H9 (cell line): ENCODE measurements at regions not wholly inside any gene's neighbourhood (a gene's known extent, or its start where the extent isn't known, plus 50 kb on each side); places are given as distances from the start of the nearest gene placed in this dataset.

ENCODE experiments used
- DNase-seq: peaks from one replicate; pipeline ENCODE4 v3.0.0-alpha.2; 2017
- H2AFZ ChIP-seq: one replicate; pipeline ENCODE4 v1.6.1; 2013; ENCODE audit warnings: mild to moderate bottlenecking, low read length, control low read depth, moderate library complexity
- H2AK5ac ChIP-seq: 2 replicates; pipeline ENCODE4 v1.6.1; 2013; ENCODE audit warnings: low read length, control low read depth, mixed read lengths; ENCODE audit not compliant: insufficient read length
- H2BK120ac ChIP-seq: one replicate; pipeline ENCODE4 v1.6.1; 2013; ENCODE audit warnings: low read depth, mild to moderate bottlenecking, low read length, control low read depth, inconsistent platforms; ENCODE audit not compliant: poor library complexity, severe bottlenecking
- H2BK12ac ChIP-seq: 2 replicates; pipeline ENCODE4 v1.6.1; 2013; ENCODE audit warnings: low read length, control low read depth, mixed read lengths, low read depth; ENCODE audit not compliant: insufficient read length
- H2BK15ac ChIP-seq: 2 replicates; pipeline ENCODE4 v1.6.1; 2013; ENCODE audit warnings: low read depth, low read length, control low read depth
- H2BK20ac ChIP-seq: one replicate; pipeline ENCODE4 v1.6.1; 2013; ENCODE audit warnings: low read depth, mild to moderate bottlenecking, low read length, control low read depth, inconsistent platforms; ENCODE audit not compliant: poor library complexity, severe bottlenecking
- H2BK5ac ChIP-seq: 2 replicates; pipeline ENCODE4 v1.6.1; 2013; ENCODE audit warnings: low read length, control low read depth, mixed read lengths; ENCODE audit not compliant: insufficient read length
- H3K14ac ChIP-seq: 2 replicates; pipeline ENCODE4 v1.6.1; 2013; ENCODE audit warnings: low read length, control low read depth; ENCODE audit not compliant: insufficient read depth
- H3K18ac ChIP-seq: 2 replicates; pipeline ENCODE4 v1.6.1; 2013; ENCODE audit warnings: low read depth, mild to moderate bottlenecking, mixed read lengths, low read length, control low read depth; ENCODE audit not compliant: insufficient read length
- H3K23ac ChIP-seq: 2 replicates; pipeline ENCODE4 v1.6.1; 2013; ENCODE audit warnings: low read length, control low read depth, mixed read lengths, low read depth; ENCODE audit not compliant: insufficient read length
- H3K23me2 ChIP-seq: 2 replicates; pipeline ENCODE4 v1.6.1; 2013; ENCODE audit warnings: low read depth, mild to moderate bottlenecking, mixed read lengths, low read length, control low read depth; ENCODE audit not compliant: insufficient read length, poor library complexity, severe bottlenecking
- H3K27ac ChIP-seq: 2 replicates; pipeline ENCODE4 v1.5.1; 2013; ENCODE audit warnings: low read length, control low read depth, mixed read lengths, low read depth; ENCODE audit not compliant: insufficient read length
- H3K27me3 ChIP-seq: 2 replicates; pipeline ENCODE4 v1.6.1; 2013; ENCODE audit warnings: low read length, control low read depth, inconsistent platforms; ENCODE audit not compliant: insufficient read depth
- H3K4ac ChIP-seq: 2 replicates; pipeline ENCODE4 v1.6.1; 2013; ENCODE audit warnings: low read depth, mild to moderate bottlenecking, control low read depth, inconsistent platforms, low read length, moderate library complexity
- H3K4me1 ChIP-seq: 2 replicates; pipeline ENCODE4 v1.6.1; 2013; ENCODE audit warnings: low read length, control low read depth, inconsistent platforms; ENCODE audit not compliant: insufficient read depth
- H3K4me2 ChIP-seq: 2 replicates; pipeline ENCODE4 v1.6.1; 2013; ENCODE audit warnings: low read length, control low read depth, mixed read lengths; ENCODE audit not compliant: insufficient read length, insufficient read depth
- H3K56ac ChIP-seq: 2 replicates; pipeline ENCODE4 v1.6.1; 2013; ENCODE audit warnings: low read depth, mild to moderate bottlenecking, mixed read lengths, low read length, control low read depth; ENCODE audit not compliant: insufficient read length
- H3K79me1 ChIP-seq: 2 replicates; pipeline ENCODE4 v1.6.1; 2013; ENCODE audit warnings: low read depth, mild to moderate bottlenecking, moderate library complexity, low read length, control low read depth, inconsistent platforms; ENCODE audit not compliant: insufficient read depth, poor library complexity, severe bottlenecking
- H3K79me2 ChIP-seq: 2 replicates; pipeline ENCODE4 v1.6.1; 2013; ENCODE audit warnings: low read length, control low read depth, inconsistent platforms; ENCODE audit not compliant: insufficient read depth
- H3K9ac ChIP-seq: 2 replicates; pipeline ENCODE4 v1.6.1; 2013; ENCODE audit warnings: low read length, control low read depth, mixed read lengths; ENCODE audit not compliant: insufficient read length; ENCODE audit errors: extremely low read depth
- H3K9me3 ChIP-seq: one replicate; pipeline ENCODE4 v1.6.1; 2013; ENCODE audit warnings: low read depth, low read length, inconsistent platforms; ENCODE audit not compliant: control insufficient read depth
- H3T11ph ChIP-seq: one replicate; pipeline ENCODE4 v1.6.1; 2013; ENCODE audit warnings: mild to moderate bottlenecking, low read length, control low read depth, inconsistent platforms
- H4K20me1 ChIP-seq: one replicate; pipeline ENCODE4 v1.6.1; 2013; ENCODE audit not compliant: control insufficient read depth, insufficient read length, insufficient read depth
- H4K5ac ChIP-seq: 2 replicates; pipeline ENCODE4 v1.6.1; 2013; ENCODE audit warnings: low read depth, mild to moderate bottlenecking, mixed read lengths, low read length, control low read depth; ENCODE audit not compliant: insufficient read length
- H4K8ac ChIP-seq: replicated peaks from 2 replicates; pipeline ENCODE4 v1.6.1; 2013; ENCODE audit warnings: low read length, control low read depth, mixed read lengths, low read depth; ENCODE audit not compliant: insufficient read length
- H4K91ac ChIP-seq: 2 replicates; pipeline ENCODE4 v1.6.1; 2013; ENCODE audit warnings: low read depth, mild to moderate bottlenecking, moderate library complexity, mixed read lengths, low read length, control low read depth; ENCODE audit not compliant: insufficient read length
- H3K27ac Mint-ChIP-seq, 3 experiments: 2 replicates in 2 of 3; 3 replicates in 1 of 3; pipeline ENCODE4 v1.8.0; 2020 to 2021; ENCODE audit warnings: mixed read lengths in 3 of 3, mild to moderate bottlenecking in 1 of 3, moderate library complexity in 1 of 3
- H3K27me3 Mint-ChIP-seq: 2 replicates; pipeline ENCODE4 v1.8.0; 2021; ENCODE audit warnings: low read depth, mild to moderate bottlenecking, moderate library complexity, mixed read lengths
- H3K36me3 Mint-ChIP-seq, 3 experiments: 2 replicates in 2 of 3; 3 replicates in 1 of 3; pipeline ENCODE4 v1.8.0; 2020 to 2021; ENCODE audit warnings: low read depth in 3 of 3, mixed read lengths in 3 of 3; ENCODE audit not compliant: insufficient read depth in 1 of 3
- H3K4me1 Mint-ChIP-seq, 2 experiments: 2 replicates each; pipeline ENCODE4 v1.8.0; 2020; ENCODE audit warnings: mixed read lengths in 2 of 2
- H3K4me3 Mint-ChIP-seq, 2 experiments: 2 replicates in 1 of 2; 3 replicates in 1 of 2; pipeline ENCODE4 v1.8.0; 2020 to 2021; ENCODE audit warnings: mild to moderate bottlenecking in 2 of 2, mixed read lengths in 2 of 2, moderate library complexity in 1 of 2
- H3K9me3 Mint-ChIP-seq, 2 experiments: 2 replicates in 1 of 2; 3 replicates in 1 of 2; pipeline ENCODE4 v1.8.0; 2020; ENCODE audit warnings: mild to moderate bottlenecking in 2 of 2, mixed read lengths in 2 of 2, moderate library complexity in 1 of 2
- WGBS: extraction: QIAGEN DNeasy Blood & Tissue Kit; methylation state at CpG from one replicate; pipeline ENCODE4 v1.1.7; 2013; ENCODE audit warnings: missing lambda C conversion rate, low lambda C conversion rate, mixed read lengths; ENCODE audit not compliant: insufficient read length; ENCODE audit errors: extremely low coverage; 5-methylcytosine and 5-hydroxymethylcytosine counted together
- TF ChIP-seq, protein P1 (sequence below): fragments of 200-600 bp; sonication (generic); conservative IDR thresholded peaks from 3 replicates; pipeline ENCODE4 v1.8.0; 2021; ENCODE audit warnings: antibody characterized with exemption, mild to moderate bottlenecking

DNA sequence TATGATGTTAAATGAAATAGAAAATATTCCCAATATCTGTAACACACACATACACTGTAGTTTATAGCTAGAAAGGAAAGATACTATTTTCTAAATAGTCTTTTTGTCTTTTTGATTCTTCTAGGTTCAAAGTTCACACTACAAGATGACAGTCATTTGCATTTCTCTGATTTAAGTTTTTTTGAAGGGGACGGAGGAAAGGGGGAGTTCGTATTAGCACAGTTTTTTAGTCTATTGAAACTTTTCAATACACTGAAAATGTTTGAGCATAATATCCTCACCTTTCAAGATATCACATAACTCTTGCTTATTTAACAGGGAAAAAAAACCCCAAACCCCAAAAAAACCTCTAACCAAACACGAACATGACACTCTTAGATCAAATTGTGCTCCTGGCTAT, 68.1 kb downstream of the BMP2 start:
- H2AFZ ChIP-seq = no peak overlapping the region
- no peak overlapping the region for H3K14ac ChIP-seq
- no peaks in the 10 kb centered on the region for H3K79me1 ChIP-seq
- H3K23ac ChIP-seq = no peak overlapping the region
- Mint-ChIP-seq H3K36me3 (no peaks in the 10 kb centered on the region), H3K4me3 (no peak overlapping the region), H3K4me1 (peaks cover 6 to 23% of the 10 kb centered on the region in 2 experiments), H3K9me3 (no peaks in the 10 kb centered on the region), H3K27me3 (no peaks in the 10 kb centered on the region), H3K27ac (no peak overlapping the region)
- H3K23me2 ChIP-seq = no peaks in the 10 kb centered on the region
- no peak overlapping the region for H2BK15ac ChIP-seq
- H4K5ac ChIP-seq = no peak overlapping the region
- H2AK5ac ChIP-seq = no peak overlapping the region
- H4K8ac ChIP-seq = no peak overlapping the region
- no peak overlapping the region for H2BK12ac ChIP-seq
- H4K91ac ChIP-seq = no peak overlapping the region
- H3K9ac ChIP-seq = no peak overlapping the region
- no CpG with 5 or more reads among the region's 3 CpGs for WGBS
- no peak overlapping the region for H3K4ac ChIP-seq
- DNase-seq = no peak
- no peak overlapping the region for H2BK120ac ChIP-seq
- H3K79me2 ChIP-seq = no peaks in the 10 kb centered on the region
- no peaks in the 10 kb centered on the region for H3K9me3 ChIP-seq
- H3K4me2 ChIP-seq = no peak overlapping the region
- no peaks in the 10 kb centered on the region for H3K27me3 ChIP-seq
- no peak overlapping the region for H3K27ac ChIP-seq
- no peak overlapping the region for H3K18ac ChIP-seq
- no peaks in the 10 kb centered on the region for H3K4me1 ChIP-seq
- H2BK5ac ChIP-seq = no peak overlapping the region
- no peak overlapping the region for H3T11ph ChIP-seq
- no peak overlapping the region for H2BK20ac ChIP-seq
- no peak overlapping the region for H3K56ac ChIP-seq
- TF ChIP-seq, protein P1, sequence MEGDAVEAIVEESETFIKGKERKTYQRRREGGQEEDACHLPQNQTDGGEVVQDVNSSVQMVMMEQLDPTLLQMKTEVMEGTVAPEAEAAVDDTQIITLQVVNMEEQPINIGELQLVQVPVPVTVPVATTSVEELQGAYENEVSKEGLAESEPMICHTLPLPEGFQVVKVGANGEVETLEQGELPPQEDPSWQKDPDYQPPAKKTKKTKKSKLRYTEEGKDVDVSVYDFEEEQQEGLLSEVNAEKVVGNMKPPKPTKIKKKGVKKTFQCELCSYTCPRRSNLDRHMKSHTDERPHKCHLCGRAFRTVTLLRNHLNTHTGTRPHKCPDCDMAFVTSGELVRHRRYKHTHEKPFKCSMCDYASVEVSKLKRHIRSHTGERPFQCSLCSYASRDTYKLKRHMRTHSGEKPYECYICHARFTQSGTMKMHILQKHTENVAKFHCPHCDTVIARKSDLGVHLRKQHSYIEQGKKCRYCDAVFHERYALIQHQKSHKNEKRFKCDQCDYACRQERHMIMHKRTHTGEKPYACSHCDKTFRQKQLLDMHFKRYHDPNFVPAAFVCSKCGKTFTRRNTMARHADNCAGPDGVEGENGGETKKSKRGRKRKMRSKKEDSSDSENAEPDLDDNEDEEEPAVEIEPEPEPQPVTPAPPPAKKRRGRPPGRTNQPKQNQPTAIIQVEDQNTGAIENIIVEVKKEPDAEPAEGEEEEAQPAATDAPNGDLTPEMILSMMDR = no peak
- no peaks in the 10 kb centered on the region for H4K20me1 ChIP-seq
